Panc1 (cell line): ENCODE measurements at regions not wholly inside any gene's neighbourhood (a gene's known extent, or its start where the extent isn't known, plus 50 kb on each side); places are given as distances from the start of the nearest gene placed in this dataset.

Experiments
- ATAC-seq: fragments of 200-7000 bp; cut with Tn5 transposase; 2 replicates; pipeline ENCODE4 v1.9.1; 2020; ENCODE audit warnings: mild to moderate bottlenecking, moderate library complexity
- BruUV-seq: library from RNA; stranded (reverse); fragments of 400-500 nt; replicated peaks from 2 replicates; lab custom pipeline; 2021; lab: Mats Ljungman, UMichigan
- CTCF ChIA-PET: fragments of 300-600 bp; sonication (Branson Sonifier 250); formaldehyde crosslinking; loops from one replicate; lab custom pipeline; 2022; ENCODE audit warnings: antibody characterized with exemption; lab: Charles Lee
- POLR2A ChIA-PET: fragments of 300-600 bp; sonication (Branson Sonifier 250); formaldehyde crosslinking; loops from one replicate; lab custom pipeline; 2022; ENCODE audit warnings: antibody characterized with exemption; lab: Charles Lee
- DNase-seq: peaks from one replicate; pipeline ENCODE4 v3.0.0-alpha.2; 2010; ENCODE audit warnings: low read depth, low spot score
- H3K27ac ChIP-seq: 2 replicates; pipeline ENCODE4 v1.5.1; 2011; ENCODE audit warnings: mild to moderate bottlenecking, low read length, inconsistent platforms
- H3K27me3 ChIP-seq: fragments of 200-500 bp; sonication (Bioruptor generic); 2 replicates; pipeline ENCODE4 v1.6.0; 2014; ENCODE audit warnings: low read length, inconsistent platforms; ENCODE audit not compliant: control insufficient read depth, insufficient read depth
- H3K36me3 ChIP-seq: fragments of 200-500 bp; sonication (Bioruptor generic); 2 replicates; pipeline ENCODE4 v1.5.1; 2014; ENCODE audit warnings: inconsistent platforms, mild to moderate bottlenecking, low read length, moderate library complexity; ENCODE audit not compliant: control insufficient read depth, insufficient read depth
- H3K4me1 ChIP-seq: 2 replicates; pipeline ENCODE4 v1.5.1; 2011; ENCODE audit warnings: inconsistent platforms, mild to moderate bottlenecking, low read length, moderate library complexity; ENCODE audit not compliant: control insufficient read depth, insufficient read depth
- H3K4me3 ChIP-seq, 2 experiments: 2 replicates each; pipeline ENCODE4 v1.5.1; 2011 to 2012; ENCODE audit warnings: low read depth in 2 of 2, low read length in 2 of 2, mild to moderate bottlenecking in 2 of 2, inconsistent platforms in 1 of 2, moderate library complexity in 1 of 2
- H3K9me3 ChIP-seq: fragments of 200-500 bp; sonication (Bioruptor generic); 2 replicates; pipeline ENCODE4 v1.5.1; 2014; ENCODE audit warnings: low read depth, mild to moderate bottlenecking, inconsistent platforms, low read length, moderate library complexity; ENCODE audit not compliant: control insufficient read depth, insufficient read depth
- CTCF ChIP-seq: fragments of 450-650 bp; IDR thresholded peaks from 2 replicates; pipeline ENCODE4 v1.5.1; 2017; ENCODE audit warnings: mild to moderate bottlenecking
- POLR2AphosphoS5 ChIP-seq: IDR thresholded peaks from 2 replicates; pipeline ENCODE4 v1.6.1; 2012; ENCODE audit warnings: mild to moderate bottlenecking, low read depth, low read length, moderate library complexity
- SIN3A ChIP-seq: IDR thresholded peaks from 2 replicates; pipeline ENCODE4 v1.6.1; 2012; ENCODE audit warnings: low read depth, mild to moderate bottlenecking, low read length, moderate library complexity, borderline replicate concordance; ENCODE audit not compliant: insufficient read depth
- TCF7L2 ChIP-seq: IDR thresholded peaks from 2 replicates; pipeline ENCODE4 v1.6.1; 2011; ENCODE audit warnings: mild to moderate bottlenecking, low read depth, low read length, inconsistent platforms
- in situ Hi-C: cut with HindIII; loops from 2 replicates; pipeline ENCODE4 v1.10.0; 2016; ENCODE audit warnings: low sequenced_read_pairs, low pct_unique_long_range_greater_than_20kb
- intact Hi-C: fragments of 100-400 bp; cut with micrococcal nuclease; formaldehyde crosslinking; loops from one replicate; pipeline ENCODE4 v1.10.0; 2022; ENCODE audit not compliant: unreplicated experiment
- TF ChIP-seq, protein P1 (sequence below), 2 experiments: IDR thresholded peaks; 2 replicates each; pipeline ENCODE4 v1.6.1; 2011 to 2012; ENCODE audit warnings: low read depth in 2 of 2, control low read depth in 1 of 2, low read length in 1 of 2, mild to moderate bottlenecking in 1 of 2, moderate library complexity in 1 of 2; ENCODE audit not compliant: insufficient read depth in 1 of 2

- BruUV-seq, result no TSS peak
- no peak overlapping the region for H3K27ac ChIP-seq
- TF ChIP-seq SIN3A (no peak), POLR2AphosphoS5 (no peak), CTCF (no peak), TCF7L2 (no peak)
- TF ChIP-seq, protein P1, sequence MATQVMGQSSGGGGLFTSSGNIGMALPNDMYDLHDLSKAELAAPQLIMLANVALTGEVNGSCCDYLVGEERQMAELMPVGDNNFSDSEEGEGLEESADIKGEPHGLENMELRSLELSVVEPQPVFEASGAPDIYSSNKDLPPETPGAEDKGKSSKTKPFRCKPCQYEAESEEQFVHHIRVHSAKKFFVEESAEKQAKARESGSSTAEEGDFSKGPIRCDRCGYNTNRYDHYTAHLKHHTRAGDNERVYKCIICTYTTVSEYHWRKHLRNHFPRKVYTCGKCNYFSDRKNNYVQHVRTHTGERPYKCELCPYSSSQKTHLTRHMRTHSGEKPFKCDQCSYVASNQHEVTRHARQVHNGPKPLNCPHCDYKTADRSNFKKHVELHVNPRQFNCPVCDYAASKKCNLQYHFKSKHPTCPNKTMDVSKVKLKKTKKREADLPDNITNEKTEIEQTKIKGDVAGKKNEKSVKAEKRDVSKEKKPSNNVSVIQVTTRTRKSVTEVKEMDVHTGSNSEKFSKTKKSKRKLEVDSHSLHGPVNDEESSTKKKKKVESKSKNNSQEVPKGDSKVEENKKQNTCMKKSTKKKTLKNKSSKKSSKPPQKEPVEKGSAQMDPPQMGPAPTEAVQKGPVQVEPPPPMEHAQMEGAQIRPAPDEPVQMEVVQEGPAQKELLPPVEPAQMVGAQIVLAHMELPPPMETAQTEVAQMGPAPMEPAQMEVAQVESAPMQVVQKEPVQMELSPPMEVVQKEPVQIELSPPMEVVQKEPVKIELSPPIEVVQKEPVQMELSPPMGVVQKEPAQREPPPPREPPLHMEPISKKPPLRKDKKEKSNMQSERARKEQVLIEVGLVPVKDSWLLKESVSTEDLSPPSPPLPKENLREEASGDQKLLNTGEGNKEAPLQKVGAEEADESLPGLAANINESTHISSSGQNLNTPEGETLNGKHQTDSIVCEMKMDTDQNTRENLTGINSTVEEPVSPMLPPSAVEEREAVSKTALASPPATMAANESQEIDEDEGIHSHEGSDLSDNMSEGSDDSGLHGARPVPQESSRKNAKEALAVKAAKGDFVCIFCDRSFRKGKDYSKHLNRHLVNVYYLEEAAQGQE (IDR thresholded peaks at IDR 0.05; ENCODE audit: insufficient read depth in 1 of 2, low read depth in 2 of 2, low read length in 1 of 2), result no peak
- no peak overlapping the region for H3K4me3 ChIP-seq
- ATAC-seq (no peak), DNase-seq (no peak)
- CTCF ChIA-PET, result no interaction called here
- H3K36me3 ChIP-seq, result no peaks in the 10 kb centered on the region
- in situ Hi-C loops (no loop called here), intact Hi-C loops (no loop called here)
- no peaks in the 10 kb centered on the region for H3K27me3 ChIP-seq
- no peaks in the 10 kb centered on the region for H3K9me3 ChIP-seq
- no peaks in the 10 kb centered on the region for H3K4me1 ChIP-seq
- POLR2A ChIA-PET, result no interaction called here
These were observed 100.1 kb downstream of the RAB11FIP2 start for GRCh38 chr10:117946525-117947070.

DNA sequence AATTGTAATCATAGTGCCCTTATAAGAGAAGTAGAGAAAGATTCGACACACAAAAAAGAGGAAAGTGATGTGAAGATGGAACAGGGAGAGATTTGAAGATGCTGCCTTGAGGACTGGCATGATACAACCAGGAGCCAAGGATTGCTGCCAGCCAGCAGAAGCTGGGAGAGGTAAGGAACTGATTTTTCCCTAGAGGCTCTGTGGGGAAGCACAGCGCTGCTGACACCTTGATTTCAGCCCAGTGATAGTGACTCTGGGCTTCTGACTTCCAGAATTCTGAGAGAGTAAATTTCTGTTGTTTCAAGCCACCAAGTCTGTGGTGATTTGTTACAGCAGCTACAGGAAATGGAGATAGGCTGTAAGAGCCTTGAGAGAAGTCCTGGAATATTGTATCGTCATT, 98.2 kb downstream of the RAB11FIP2 start:
- TF ChIP-seq POLR2AphosphoS5, result no peak
- no peak for TF ChIP-seq SIN3A
- no peak for TF ChIP-seq TCF7L2
- TF ChIP-seq, protein P1 (IDR thresholded peaks at IDR 0.05; ENCODE audit: insufficient read depth in 1 of 2, low read depth in 2 of 2, low read length in 1 of 2), result no peak
- Histone ChIP-seq H3K27ac (no peak overlapping the region), H3K27me3 (no peaks in the 10 kb centered on the region), H3K9me3 (no peaks in the 10 kb centered on the region), H3K36me3 (no peaks in the 10 kb centered on the region), H3K4me3 (no peak overlapping the region), H3K4me1 (no peaks in the 10 kb centered on the region)
- intact Hi-C loops, result no loop called here
- BruUV-seq, result no TSS peak
- in situ Hi-C loops, result no loop called here
- DNase-seq, result no peak
- ChIA-PET CTCF (no interaction called here), POLR2A (no interaction called here)
- ATAC-seq, result no peak
